Pancreas (tissue), 10 donors: ENCODE measurements at regions not wholly inside any gene's neighbourhood (a gene's known extent, or its start where the extent isn't known, plus 50 kb on each side); places are given as distances from the start of the nearest gene placed in this dataset.
"Not testable (repeated sequence)": the region's sequence is repeated elsewhere in the genome, so short reads cannot be mapped to it uniquely, and the experiment has no call there.

Experiments used
- ATAC-seq, 4 donors: fragments of 200-7000 bp; cut with Tn5 transposase; one replicate each; pipeline versions ENCODE4 v1.8.0 to v1.9.1; 2020; ENCODE audit warnings: mild to moderate bottlenecking in 4 of 4, moderate library complexity in 4 of 4
- DNase-seq, 6 donors: peaks; one replicate each; pipeline ENCODE4 v3.0.0-alpha.2; 2020
- FAIRE-seq: peaks from 2 replicates; lab custom pipeline; 2012; peaks lifted over from hg19 to GRCh38; lab: Jason Lieb, UNC
- H3K27ac ChIP-seq, 4 donors: fragments of 200-600 bp; sonication (generic); 1 replicate in 3 of 4; 2 replicates in 1 of 4; pipeline versions ENCODE4 v1.5.0 to v1.8.0; 2020
- H3K27me3 ChIP-seq, 4 donors: fragments of 200-600 bp; one replicate each; pipeline ENCODE4 v1.8.0; 2021
- H3K36me3 ChIP-seq, 3 donors: fragments of 200-600 bp; sonication (generic) in 1 of 3; one replicate each; pipeline versions ENCODE4 v1.5.0 to v1.8.0; 2020 to 2021
- H3K4me1 ChIP-seq, 3 donors: fragments of 200-600 bp; one replicate each; pipeline ENCODE4 v1.8.0; 2021
- H3K4me3 ChIP-seq, 4 donors: fragments of 200-600 bp; sonication (generic) in 2 of 4; one replicate each; pipeline versions ENCODE4 v1.5.0 to v1.8.0; 2020 to 2021
- H3K9me3 ChIP-seq, 4 donors: fragments of 200-600 bp; one replicate each; pipeline ENCODE4 v1.8.0; 2021
- WGBS, 2 donors: extraction: QIAGEN DNeasy Blood & Tissue Kit; methylation state at CpG; one replicate each; pipeline ENCODE4 v1.1.7; 2013; 5-methylcytosine and 5-hydroxymethylcytosine counted together
- intact Hi-C, 3 donors: fragments of 100-400 bp; cut with DNase I; formaldehyde crosslinking; loops; one replicate each; pipeline versions ENCODE4 v1.11.1 to v1.14.2; 2022
- TF ChIP-seq, protein P1 (sequence below), 4 donors: fragments of 200-600 bp; sonication (generic) in 3 of 4; IDR thresholded peaks; one replicate each; pipeline versions ENCODE4 v1.5.0 to v1.8.0; 2021; ENCODE audit warnings: antibody characterized with exemption in 4 of 4
- donor health status: healthy with polysubstance abuse.
- donor health status: DM: no; HTN: no; CAD: no; lungs with moderate emphysema.
- donor health status: DM: no; HTN: no; CAD: no.
- donor health status: control.
- donor health status: control.
- donor health status: Bipolar disorder and iron deficiency.
- donor health status: DM: yes; HTN: yes; CAD: no.
- donor health status: DM: no; HTN: no; CAD: no.
- donor health status: DM: no; HTN: no; CAD: no.
- donor health status: DM: yes; HTN: yes; CAD: no.

DNA sequence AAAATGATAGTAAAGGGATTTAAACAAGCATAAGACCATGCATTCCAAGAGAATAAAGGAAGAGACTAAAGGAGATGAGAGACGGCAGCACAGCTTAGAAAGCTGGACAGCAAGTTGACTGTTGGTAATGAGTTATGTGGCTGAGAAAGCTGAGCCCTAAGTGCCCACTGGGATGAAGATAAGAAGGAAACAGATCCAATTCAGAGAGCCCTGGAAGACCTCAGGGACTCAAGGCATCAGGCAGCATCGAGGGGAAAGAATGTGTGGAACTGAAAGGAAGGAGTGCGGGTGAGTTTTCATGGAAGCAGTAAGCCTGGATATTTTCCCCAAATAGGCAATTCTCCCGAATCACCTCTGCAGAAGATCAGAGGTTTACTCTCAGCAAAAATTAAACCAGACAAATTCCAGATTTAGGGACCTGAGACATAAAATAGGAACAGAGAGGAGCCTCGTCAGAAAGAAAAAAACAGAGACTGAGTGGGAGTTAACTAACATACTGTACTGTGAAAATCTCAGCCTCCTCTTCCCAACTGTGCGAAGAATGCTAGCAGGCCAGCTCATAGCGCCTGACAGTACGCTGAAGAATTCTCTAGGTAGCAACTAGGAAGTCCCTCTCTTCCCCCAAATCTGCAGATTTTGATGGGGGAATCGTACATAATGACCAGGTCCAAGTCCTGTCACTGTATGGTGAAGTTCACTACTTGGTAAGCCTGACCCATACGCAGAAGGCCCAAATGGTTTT lies 187.7 kb upstream of the TAPT1 start:
- ATAC-seq (no peak), DNase-seq (no peak), FAIRE-seq (no peak)
- Histone ChIP-seq H3K9me3 (no peaks in the 10 kb centered on the region), H3K27me3 (no peaks in the 10 kb centered on the region), H3K4me3 (no peak overlapping the region), H3K4me1 (no peaks in the 10 kb centered on the region), H3K36me3 (no peaks in the 10 kb centered on the region), H3K27ac (no peak overlapping the region)
- 87 to 88% methylated on average over 10 of the region's 10 CpGs for WGBS, 2 donors
- intact Hi-C loops: no loop called here
- TF ChIP-seq, protein P1, sequence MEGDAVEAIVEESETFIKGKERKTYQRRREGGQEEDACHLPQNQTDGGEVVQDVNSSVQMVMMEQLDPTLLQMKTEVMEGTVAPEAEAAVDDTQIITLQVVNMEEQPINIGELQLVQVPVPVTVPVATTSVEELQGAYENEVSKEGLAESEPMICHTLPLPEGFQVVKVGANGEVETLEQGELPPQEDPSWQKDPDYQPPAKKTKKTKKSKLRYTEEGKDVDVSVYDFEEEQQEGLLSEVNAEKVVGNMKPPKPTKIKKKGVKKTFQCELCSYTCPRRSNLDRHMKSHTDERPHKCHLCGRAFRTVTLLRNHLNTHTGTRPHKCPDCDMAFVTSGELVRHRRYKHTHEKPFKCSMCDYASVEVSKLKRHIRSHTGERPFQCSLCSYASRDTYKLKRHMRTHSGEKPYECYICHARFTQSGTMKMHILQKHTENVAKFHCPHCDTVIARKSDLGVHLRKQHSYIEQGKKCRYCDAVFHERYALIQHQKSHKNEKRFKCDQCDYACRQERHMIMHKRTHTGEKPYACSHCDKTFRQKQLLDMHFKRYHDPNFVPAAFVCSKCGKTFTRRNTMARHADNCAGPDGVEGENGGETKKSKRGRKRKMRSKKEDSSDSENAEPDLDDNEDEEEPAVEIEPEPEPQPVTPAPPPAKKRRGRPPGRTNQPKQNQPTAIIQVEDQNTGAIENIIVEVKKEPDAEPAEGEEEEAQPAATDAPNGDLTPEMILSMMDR (IDR thresholded peaks at IDR 0.05): no peak

DNA sequence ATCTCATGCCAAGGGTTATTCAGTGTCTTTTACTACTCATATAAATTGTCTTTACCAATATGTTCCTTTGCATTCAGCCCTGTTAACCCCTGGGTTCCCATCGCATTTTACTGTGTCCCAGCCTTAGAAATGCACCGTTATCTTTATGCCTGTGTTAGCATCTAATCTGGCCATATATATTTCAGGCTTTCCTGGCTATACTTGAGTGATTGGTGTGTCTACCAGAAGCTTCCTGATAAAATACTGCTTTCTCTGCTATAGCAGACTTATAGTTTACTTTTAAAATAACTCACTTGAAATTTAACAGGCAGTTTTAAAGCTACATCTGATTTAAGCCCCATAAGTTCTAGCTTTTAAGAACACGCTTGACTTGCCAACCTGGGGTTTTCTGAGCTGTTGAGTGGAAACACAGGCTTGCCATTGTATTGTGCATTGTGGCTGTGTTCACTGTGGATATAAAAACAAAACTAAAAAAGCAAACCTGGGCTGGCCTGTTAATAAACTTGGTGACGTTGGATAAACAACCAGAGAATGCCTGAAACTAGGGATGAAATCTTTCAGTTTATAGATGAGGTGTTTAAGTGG lies 185.3 kb upstream of the TAPT1 start:
- DNase-seq (no peak), ATAC-seq (no peak), FAIRE-seq (no peak)
- Histone ChIP-seq H3K27ac (no peak overlapping the region), H3K36me3 (no peaks in the 10 kb centered on the region), H3K4me3 (no peak overlapping the region), H3K9me3 (no peaks in the 10 kb centered on the region), H3K27me3 (no peaks in the 10 kb centered on the region), H3K4me1 (no peaks in the 10 kb centered on the region)
- TF ChIP-seq, protein P1 (IDR thresholded peaks at IDR 0.05): no peak
- intact Hi-C loops: no loop called here
- 86 to 88% methylated on average over 4 of the region's 4 CpGs for WGBS, 2 donors

DNA sequence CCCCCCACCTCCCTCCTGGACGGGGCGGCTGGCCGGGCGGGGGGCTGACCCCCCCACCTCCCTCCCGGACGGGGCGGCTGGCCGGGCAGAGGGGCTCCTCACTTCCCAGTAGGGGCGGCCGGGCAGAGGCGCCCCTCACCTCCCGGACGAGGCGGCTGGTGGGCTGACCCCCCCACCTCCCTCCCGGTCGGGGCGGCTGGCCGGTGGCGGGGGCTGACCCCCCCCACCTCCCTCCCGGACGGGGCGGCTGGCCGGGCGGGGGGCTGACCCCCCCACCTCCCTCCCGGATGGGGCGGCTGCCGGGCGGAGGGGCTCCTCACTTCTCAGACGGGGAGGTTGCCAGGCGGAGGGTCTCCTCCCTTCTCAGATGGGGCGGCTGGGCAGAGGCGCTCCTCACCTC lies 166.9 kb upstream of the TAPT1 start:
- ATAC-seq, H3K27ac ChIP-seq, H3K4me3 ChIP-seq, H3K9me3 ChIP-seq, H3K4me1 ChIP-seq, H3K27me3 ChIP-seq, DNase-seq, H3K36me3 ChIP-seq, FAIRE-seq, intact Hi-C loops: not testable (repeated sequence)
- WGBS, 2 donors: 84 to 99% methylated on average over 12 to 17 of the region's 32 CpGs

DNA sequence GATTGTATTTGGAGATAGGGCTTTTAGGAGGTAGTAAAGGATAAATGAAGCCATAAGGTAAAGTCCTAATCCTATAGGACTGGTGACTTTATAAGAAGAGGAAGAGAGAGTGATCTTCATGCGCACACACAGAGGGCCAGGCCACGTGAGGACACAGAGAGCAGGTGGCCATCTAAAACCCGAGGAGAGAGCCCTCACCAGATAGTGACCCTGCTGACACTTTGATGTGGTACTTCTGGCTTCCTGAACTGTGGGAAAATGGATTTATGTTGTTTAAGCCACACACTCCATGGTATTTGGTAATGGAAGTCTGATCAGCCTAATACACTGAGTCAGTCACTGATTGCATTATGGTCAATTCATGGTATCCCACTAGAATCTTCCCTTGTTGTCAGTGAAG lies 164.9 kb upstream of the TAPT1 start:
- no peaks in the 10 kb centered on the region for H3K36me3 ChIP-seq
- DNase-seq (no peak), FAIRE-seq (no peak), ATAC-seq (no peak)
- TF ChIP-seq, protein P1 (IDR thresholded peaks at IDR 0.05): no peak
- no peaks in the 10 kb centered on the region for H3K27me3 ChIP-seq
- H3K9me3 ChIP-seq: no peaks in the 10 kb centered on the region
- intact Hi-C loops: no loop called here
- H3K4me1 ChIP-seq: no peaks in the 10 kb centered on the region
- no peak overlapping the region for H3K27ac ChIP-seq
- 73 to 79% methylated on average over 3 of the region's 3 CpGs for WGBS, 2 donors
- H3K4me3 ChIP-seq: no peak overlapping the region

DNA sequence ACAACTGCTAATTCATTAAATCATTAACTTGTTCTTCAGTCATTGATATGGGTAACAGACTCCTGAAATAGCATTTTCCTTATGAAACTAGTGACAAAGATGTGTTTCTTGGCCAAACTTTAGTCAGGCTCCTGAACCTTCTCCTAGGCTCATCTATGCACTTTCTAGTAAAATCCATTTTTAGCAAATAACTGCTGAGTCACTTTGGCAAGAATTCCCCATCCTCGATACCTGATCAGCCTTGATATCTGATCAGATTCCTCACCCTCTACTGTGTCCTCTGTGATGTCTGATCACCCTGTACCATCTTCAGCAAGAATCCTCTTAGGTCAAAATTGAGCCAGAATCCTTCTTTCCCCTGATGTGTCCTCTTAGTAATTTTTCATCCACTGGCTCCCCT lies 161.2 kb upstream of the TAPT1 start:
- TF ChIP-seq, protein P1 (IDR thresholded peaks at IDR 0.05): no peak
- no peaks in the 10 kb centered on the region for H3K36me3 ChIP-seq
- no peaks in the 10 kb centered on the region for H3K27me3 ChIP-seq
- no peak for FAIRE-seq
- DNase-seq: no peak
- WGBS, 2 donors: 72 to 79% methylated on average over 1 of the region's 1 CpG
- no peaks in the 10 kb centered on the region for H3K4me1 ChIP-seq
- no peak overlapping the region for H3K27ac ChIP-seq
- no peaks in the 10 kb centered on the region for H3K9me3 ChIP-seq
- no peak overlapping the region for H3K4me3 ChIP-seq
- intact Hi-C loops: no loop called here
- ATAC-seq: no peak
